GM13976 (cell line): ENCODE measurements at regions not wholly inside any gene's neighbourhood (a gene's known extent, or its start where the extent isn't known, plus 50 kb on each side); places are given as distances from the start of the nearest gene placed in this dataset.

Source experiments
- DNase-seq: peaks from one replicate; pipeline ENCODE4 v3.0.0; 2012; ENCODE audit warnings: low spot score
- CTCF ChIP-seq: IDR thresholded peaks from 2 replicates; pipeline ENCODE4 v1.5.1; 2012; ENCODE audit warnings: borderline replicate concordance, mild to moderate bottlenecking; ENCODE audit not compliant: insufficient read depth; ENCODE audit errors: extremely low read depth, missing control alignments, control extremely low read depth
- in situ Hi-C: fragments of 300-500 bp; cut with MboI; formaldehyde crosslinking; loops from one replicate; pipeline ENCODE4 v1.12.0; 2022; ENCODE audit warnings: low sequenced_read_pairs, mixed read lengths, inconsistent platforms; ENCODE audit not compliant: unreplicated experiment

DNA sequence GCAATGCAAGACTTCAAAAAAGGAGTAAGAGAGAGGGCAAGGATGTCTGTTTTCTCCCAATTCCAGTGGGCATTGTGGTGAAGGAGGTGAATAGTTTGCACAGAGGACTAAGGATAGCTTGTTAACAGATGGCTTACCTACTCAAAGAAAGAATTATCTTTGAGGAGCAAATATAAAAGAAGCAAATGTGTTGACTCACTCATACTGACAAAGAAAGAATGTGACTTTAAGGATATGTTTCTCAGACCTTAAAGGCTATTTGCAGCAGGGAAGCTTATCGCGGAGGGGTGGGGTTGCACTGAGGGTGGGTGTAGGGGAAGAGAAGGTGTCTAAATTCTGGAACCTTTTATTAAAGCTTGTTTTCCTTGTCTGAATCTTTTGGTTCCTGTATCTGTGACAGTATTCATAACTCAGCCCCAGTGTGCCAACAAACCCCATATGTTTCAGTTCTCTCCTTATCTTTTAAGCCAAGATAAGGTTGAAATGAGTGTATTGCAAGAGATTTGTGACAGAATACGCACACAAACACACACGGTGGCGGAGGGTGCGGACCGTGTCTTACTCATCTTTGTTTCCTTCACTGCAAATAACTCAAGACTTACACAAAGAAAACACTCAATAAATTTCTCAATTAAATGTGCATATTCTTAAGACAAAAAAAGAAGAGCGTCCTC lies 146.4 kb upstream of the ARID2 start:
- in situ Hi-C loops = no loop called here
- DNase-seq = no peak
- no peak for TF ChIP-seq CTCF

DNA sequence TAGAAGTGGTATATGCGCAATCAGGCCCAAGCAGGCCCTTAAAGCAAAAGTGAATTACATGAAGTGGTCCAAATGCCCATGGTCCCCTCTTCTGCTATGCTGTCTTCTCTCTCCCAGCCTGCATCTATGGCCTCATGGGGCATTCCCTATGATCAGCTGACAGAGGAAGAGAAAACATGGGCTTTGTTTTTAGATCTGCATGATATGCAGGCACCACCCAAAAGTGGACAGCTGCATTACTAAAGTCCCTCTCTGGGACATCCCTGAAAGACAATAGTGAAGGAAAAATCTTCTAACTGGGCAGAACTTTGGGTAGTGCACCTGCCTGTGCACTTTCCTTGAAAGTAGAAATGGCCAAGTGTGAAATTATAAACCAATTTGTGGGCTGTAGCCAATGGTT lies 145.2 kb upstream of the ARID2 start:
- in situ Hi-C loops = no loop called here
- no peak for DNase-seq
- TF ChIP-seq CTCF = no peak

DNA sequence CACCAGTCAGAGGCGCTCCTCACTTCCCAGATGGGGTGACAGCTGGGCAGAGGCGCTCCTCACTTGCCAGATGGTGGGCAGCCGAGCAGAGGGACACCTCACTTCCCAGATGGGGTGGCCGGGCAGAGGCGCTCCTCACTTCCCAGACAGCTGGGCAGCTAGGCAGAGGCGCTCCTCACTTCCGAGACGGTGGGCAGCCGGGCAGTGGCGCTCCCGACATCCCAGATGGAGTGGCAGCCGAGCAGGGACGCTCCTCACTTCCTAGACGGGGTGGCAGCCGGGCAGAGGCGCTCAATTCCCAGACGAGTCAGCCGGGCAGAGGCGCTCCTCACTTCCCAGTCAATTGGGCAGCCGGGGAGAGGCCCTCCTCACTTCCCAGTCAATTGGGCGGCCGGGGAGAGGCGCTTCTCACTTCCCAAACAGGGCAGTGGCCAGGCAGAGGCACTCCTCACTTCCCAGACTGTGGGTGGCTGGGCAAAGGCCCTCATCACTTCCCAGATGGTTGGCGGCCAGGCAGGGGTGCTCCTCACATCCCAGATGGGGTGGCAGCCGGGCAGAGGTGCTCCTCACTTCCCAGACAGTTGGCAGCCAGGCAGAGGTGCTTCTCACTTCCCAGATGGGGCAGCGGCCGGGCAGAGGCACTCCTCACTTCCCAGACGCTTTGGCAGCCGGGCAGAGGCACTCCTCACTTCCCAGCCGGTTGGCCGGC lies 143.8 kb upstream of the ARID2 start:
- no peak for DNase-seq
- no peak for TF ChIP-seq CTCF
- in situ Hi-C loops = no loop called here

DNA sequence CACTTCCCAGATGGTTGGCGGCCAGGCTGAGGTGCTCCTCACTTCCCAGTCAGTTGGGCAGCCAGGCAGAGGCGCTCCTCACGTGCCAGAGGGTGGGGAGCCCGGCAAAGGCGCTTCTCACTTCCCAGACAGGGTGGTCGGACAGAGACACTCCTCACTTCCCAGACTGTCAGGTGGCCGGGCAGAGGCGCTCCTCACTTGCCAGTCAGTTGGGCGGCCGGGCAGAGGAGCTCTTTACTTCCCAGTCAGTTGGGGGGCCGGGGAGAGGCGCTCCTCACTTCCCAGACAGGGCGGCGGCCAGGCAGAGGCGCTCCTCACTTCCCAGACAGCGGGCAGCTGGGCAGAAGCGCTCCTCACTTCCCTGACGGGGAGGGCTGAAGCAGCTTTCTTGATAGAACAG lies 143.0 kb upstream of the ARID2 start:
- no peak for DNase-seq
- TF ChIP-seq CTCF = no peak
- in situ Hi-C loops = no loop called here

DNA sequence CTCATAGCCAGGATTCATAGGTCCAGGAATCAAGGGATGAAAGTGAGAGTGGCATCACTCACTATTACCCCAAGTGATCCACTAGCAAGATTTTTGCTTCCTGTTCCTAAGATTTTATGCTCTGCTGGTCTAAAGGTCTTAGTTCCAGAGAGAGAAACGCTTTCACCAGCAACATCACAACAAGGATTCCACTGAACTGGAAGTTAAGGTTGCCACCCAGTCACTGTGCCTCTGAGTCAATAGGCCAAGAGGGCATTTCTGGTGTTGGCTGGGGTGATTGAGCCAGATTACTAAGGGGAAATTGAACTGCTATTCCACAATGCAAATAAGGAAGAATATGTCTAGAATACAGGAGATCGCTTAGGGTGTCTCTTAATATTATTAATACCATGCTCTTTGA lies 142.5 kb upstream of the ARID2 start:
- no peak for TF ChIP-seq CTCF
- in situ Hi-C loops = no loop called here

GRCh38 chr12:45587877-45588533 lies 141.5 kb upstream of the ARID2 start:
- DNase-seq = no peak
- in situ Hi-C loops = no loop called here
- no peak for TF ChIP-seq CTCF

More for the DNA sequence above, 142.5 kb upstream of the ARID2 start:
- no peak for DNase-seq
